ENCODE measurements at regions not wholly inside any gene's neighbourhood (a gene's known extent, or its start where the extent isn't known, plus 50 kb on each side); places are given as distances from the start of the nearest gene placed in this dataset.

DNA sequence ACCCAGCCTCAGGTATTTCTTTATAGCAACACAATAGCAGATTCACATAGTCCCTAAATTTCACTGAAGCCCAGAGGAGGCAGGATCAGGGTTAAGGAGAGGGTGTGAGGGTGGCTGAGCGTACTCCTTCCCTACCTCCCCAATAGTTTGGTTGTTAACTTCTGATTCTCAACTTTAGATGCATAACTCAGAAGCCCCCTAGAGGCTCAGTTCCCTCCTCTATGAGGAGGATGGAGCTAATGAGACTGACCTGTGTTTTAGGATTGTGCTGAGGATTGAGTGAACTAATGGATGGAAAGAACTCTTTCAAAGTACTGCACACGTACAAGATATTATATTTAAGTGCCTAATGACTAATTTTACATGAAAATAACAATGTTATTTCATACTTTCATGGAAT, 249.3 kb upstream of the SOX14 start:
- TF ChIP-seq, protein P1, sequence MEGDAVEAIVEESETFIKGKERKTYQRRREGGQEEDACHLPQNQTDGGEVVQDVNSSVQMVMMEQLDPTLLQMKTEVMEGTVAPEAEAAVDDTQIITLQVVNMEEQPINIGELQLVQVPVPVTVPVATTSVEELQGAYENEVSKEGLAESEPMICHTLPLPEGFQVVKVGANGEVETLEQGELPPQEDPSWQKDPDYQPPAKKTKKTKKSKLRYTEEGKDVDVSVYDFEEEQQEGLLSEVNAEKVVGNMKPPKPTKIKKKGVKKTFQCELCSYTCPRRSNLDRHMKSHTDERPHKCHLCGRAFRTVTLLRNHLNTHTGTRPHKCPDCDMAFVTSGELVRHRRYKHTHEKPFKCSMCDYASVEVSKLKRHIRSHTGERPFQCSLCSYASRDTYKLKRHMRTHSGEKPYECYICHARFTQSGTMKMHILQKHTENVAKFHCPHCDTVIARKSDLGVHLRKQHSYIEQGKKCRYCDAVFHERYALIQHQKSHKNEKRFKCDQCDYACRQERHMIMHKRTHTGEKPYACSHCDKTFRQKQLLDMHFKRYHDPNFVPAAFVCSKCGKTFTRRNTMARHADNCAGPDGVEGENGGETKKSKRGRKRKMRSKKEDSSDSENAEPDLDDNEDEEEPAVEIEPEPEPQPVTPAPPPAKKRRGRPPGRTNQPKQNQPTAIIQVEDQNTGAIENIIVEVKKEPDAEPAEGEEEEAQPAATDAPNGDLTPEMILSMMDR (IDR thresholded peaks at IDR 0.05) = no peak
- TF ChIP-seq REST (IDR thresholded peaks at IDR 0.05) (no peak), NR3C1 (IDR thresholded peaks at IDR 0.05) (no peak), CHD4 (IDR thresholded peaks at IDR 0.05; ENCODE audit: borderline replicate concordance) (no peak), HOXB5 (CRISPR knock-in tag; IDR thresholded peaks at IDR 0.05) (no peak), POLR2A (IDR thresholded peaks at IDR 0.05; ENCODE audit: low read length) (no peak), CHD2 (IDR thresholded peaks at IDR 0.05; ENCODE audit: low read length, partially characterized antibody) (no peak)
- TF ChIP-seq, protein P2, sequence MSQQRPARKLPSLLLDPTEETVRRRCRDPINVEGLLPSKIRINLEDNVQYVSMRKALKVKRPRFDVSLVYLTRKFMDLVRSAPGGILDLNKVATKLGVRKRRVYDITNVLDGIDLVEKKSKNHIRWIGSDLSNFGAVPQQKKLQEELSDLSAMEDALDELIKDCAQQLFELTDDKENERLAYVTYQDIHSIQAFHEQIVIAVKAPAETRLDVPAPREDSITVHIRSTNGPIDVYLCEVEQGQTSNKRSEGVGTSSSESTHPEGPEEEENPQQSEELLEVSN (IDR thresholded peaks at IDR 0.05; ENCODE audit: borderline replicate concordance, low read depth) = no peak
- TF ChIP-seq, protein P3, sequence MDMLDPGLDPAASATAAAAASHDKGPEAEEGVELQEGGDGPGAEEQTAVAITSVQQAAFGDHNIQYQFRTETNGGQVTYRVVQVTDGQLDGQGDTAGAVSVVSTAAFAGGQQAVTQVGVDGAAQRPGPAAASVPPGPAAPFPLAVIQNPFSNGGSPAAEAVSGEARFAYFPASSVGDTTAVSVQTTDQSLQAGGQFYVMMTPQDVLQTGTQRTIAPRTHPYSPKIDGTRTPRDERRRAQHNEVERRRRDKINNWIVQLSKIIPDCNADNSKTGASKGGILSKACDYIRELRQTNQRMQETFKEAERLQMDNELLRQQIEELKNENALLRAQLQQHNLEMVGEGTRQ (IDR thresholded peaks at IDR 0.05) = no peak

Measured in A549 (cell line).